ENCODE measurements at regions not wholly inside any gene's neighbourhood (a gene's known extent, or its start where the extent isn't known, plus 50 kb on each side); places are given as distances from the start of the nearest gene placed in this dataset.

GRCh38 chr17:36661047-36661666 is 59.8 kb downstream of the MRM1 start:
- Histone ChIP-seq H3K4me1 (no peaks in the 10 kb centered on the region), H3K27ac (no peak overlapping the region), H3K9ac (no peak overlapping the region), H3K4me3 (ENCODE audit: low read depth, low read length) (no peak overlapping the region), H3K9me3 (ENCODE audit: control insufficient read depth, low read length) (no peaks in the 10 kb centered on the region), H3K79me2 (no peaks in the 10 kb centered on the region), H3K4me2 (ENCODE audit: low read length) (no peak overlapping the region), H3K36me3 (ENCODE audit: control insufficient read depth, insufficient read depth, low read length) (no peaks in the 10 kb centered on the region), H2AFZ (no peak overlapping the region), H3K27me3 (ENCODE audit: control insufficient read depth, insufficient read depth, low read length) (no peaks in the 10 kb centered on the region)
- TF ChIP-seq, protein P1, sequence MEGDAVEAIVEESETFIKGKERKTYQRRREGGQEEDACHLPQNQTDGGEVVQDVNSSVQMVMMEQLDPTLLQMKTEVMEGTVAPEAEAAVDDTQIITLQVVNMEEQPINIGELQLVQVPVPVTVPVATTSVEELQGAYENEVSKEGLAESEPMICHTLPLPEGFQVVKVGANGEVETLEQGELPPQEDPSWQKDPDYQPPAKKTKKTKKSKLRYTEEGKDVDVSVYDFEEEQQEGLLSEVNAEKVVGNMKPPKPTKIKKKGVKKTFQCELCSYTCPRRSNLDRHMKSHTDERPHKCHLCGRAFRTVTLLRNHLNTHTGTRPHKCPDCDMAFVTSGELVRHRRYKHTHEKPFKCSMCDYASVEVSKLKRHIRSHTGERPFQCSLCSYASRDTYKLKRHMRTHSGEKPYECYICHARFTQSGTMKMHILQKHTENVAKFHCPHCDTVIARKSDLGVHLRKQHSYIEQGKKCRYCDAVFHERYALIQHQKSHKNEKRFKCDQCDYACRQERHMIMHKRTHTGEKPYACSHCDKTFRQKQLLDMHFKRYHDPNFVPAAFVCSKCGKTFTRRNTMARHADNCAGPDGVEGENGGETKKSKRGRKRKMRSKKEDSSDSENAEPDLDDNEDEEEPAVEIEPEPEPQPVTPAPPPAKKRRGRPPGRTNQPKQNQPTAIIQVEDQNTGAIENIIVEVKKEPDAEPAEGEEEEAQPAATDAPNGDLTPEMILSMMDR (IDR thresholded peaks at IDR 0.05): no peak

DNA sequence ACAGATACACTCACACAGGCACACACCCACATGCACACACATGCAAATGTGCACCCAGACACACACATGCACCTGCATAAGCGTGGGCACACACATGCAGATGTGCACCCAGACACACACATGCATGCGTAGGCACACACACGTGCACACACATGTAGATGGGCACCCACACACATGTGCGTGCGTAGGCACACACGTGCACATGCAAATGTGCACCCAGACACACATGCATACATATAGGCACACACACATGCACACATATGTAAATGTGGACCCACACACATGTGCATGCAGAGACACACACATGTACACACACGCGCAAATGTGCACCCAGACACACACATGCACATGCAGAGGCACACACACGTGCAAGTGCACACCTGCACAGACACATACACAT is 60.3 kb downstream of the MRM1 start:
- H3K4me1 ChIP-seq: no peaks in the 10 kb centered on the region
- no peak overlapping the region for H3K9ac ChIP-seq
- H3K9me3 ChIP-seq (ENCODE audit: control insufficient read depth, low read length): no peaks in the 10 kb centered on the region
- no peak overlapping the region for H3K4me2 ChIP-seq (ENCODE audit: low read length)
- TF ChIP-seq, protein P1 (IDR thresholded peaks at IDR 0.05): no peak
- H2AFZ ChIP-seq: no peak overlapping the region
- H3K36me3 ChIP-seq (ENCODE audit: control insufficient read depth, insufficient read depth, low read length): no peaks in the 10 kb centered on the region
- H3K79me2 ChIP-seq: no peaks in the 10 kb centered on the region
- H3K27ac ChIP-seq: no peak overlapping the region
- no peaks in the 10 kb centered on the region for H3K27me3 ChIP-seq (ENCODE audit: control insufficient read depth, insufficient read depth, low read length)
- no peak overlapping the region for H3K4me3 ChIP-seq (ENCODE audit: low read depth, low read length)

DNA sequence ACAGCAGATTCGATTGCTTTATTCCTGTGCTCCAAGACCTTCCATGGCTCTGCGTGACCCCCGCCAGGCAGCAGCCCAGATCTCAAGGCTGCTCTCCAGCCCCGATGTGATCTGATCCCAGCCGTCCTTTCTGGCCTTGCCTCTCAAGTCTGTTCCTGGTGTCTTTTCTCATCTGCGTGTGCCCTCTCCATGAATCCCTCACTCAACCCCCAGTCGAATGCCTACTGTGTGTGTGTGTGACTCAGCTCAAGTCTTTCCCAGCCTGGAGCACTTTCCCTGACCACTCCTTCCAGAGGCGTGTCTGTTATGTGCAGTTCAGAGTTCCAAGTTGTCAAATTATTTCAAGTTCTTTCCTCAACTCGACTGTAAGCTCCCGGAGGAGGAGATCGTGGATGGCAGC is 64.0 kb downstream of the MRM1 start:
- H3K79me2 ChIP-seq: no peaks in the 10 kb centered on the region
- H3K4me1 ChIP-seq: no peaks in the 10 kb centered on the region
- no peaks in the 10 kb centered on the region for H3K27me3 ChIP-seq (ENCODE audit: control insufficient read depth, insufficient read depth, low read length)
- H3K9ac ChIP-seq: no peak overlapping the region
- TF ChIP-seq, protein P1 (IDR thresholded peaks at IDR 0.05): no peak
- no peaks in the 10 kb centered on the region for H3K36me3 ChIP-seq (ENCODE audit: control insufficient read depth, insufficient read depth, low read length)
- H3K27ac ChIP-seq: no peak overlapping the region
- no peak overlapping the region for H3K4me2 ChIP-seq (ENCODE audit: low read length)
- H3K9me3 ChIP-seq (ENCODE audit: control insufficient read depth, low read length): no peaks in the 10 kb centered on the region
- H2AFZ ChIP-seq: no peak overlapping the region
- no peak overlapping the region for H3K4me3 ChIP-seq (ENCODE audit: low read depth, low read length)

DNA sequence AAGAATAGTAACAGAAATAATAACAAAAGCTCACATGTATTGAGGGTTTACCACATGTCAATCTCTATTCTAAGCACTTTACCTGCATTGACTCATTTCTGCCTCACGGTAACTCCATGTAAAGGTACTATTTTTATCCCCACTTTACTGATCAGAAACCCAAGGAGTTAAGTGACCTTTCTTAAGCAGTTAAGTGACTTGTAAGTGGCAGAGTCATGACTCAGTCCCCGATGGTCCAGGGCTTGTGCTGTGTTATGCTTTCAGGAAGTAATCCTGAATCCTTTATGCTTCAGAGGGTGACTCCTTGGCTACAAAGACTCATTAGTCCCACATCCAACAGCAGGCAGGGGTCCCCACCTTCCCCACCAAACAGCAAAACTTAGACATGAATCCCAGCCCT is 66.5 kb downstream of the MRM1 start:
- Histone ChIP-seq H3K27me3 (ENCODE audit: control insufficient read depth, insufficient read depth, low read length) (no peaks in the 10 kb centered on the region), H3K27ac (no peak overlapping the region), H3K4me2 (ENCODE audit: low read length) (no peak overlapping the region), H3K4me1 (no peaks in the 10 kb centered on the region), H3K79me2 (no peaks in the 10 kb centered on the region), H3K4me3 (ENCODE audit: low read depth, low read length) (no peak overlapping the region), H3K9ac (no peak overlapping the region), H2AFZ (no peak overlapping the region), H3K9me3 (ENCODE audit: control insufficient read depth, low read length) (no peaks in the 10 kb centered on the region), H3K36me3 (ENCODE audit: control insufficient read depth, insufficient read depth, low read length) (no peaks in the 10 kb centered on the region)
- TF ChIP-seq, protein P1 (IDR thresholded peaks at IDR 0.05): no peak

- H3K4me3 ChIP-seq (ENCODE audit: low read depth, low read length): no peak overlapping the region
- no peaks in the 10 kb centered on the region for H3K9me3 ChIP-seq (ENCODE audit: control insufficient read depth, low read length)
- no peaks in the 10 kb centered on the region for H3K27me3 ChIP-seq (ENCODE audit: control insufficient read depth, insufficient read depth, low read length)
- no peaks in the 10 kb centered on the region for H3K79me2 ChIP-seq
- no peak overlapping the region for H3K9ac ChIP-seq
- H3K4me2 ChIP-seq (ENCODE audit: low read length): no peak overlapping the region
- TF ChIP-seq, protein P1 (IDR thresholded peaks at IDR 0.05): no peak
- no peaks in the 10 kb centered on the region for H3K36me3 ChIP-seq (ENCODE audit: control insufficient read depth, insufficient read depth, low read length)
- H3K27ac ChIP-seq: no peak overlapping the region
- no peak overlapping the region for H2AFZ ChIP-seq
- no peaks in the 10 kb centered on the region for H3K4me1 ChIP-seq
Measured at GRCh38 chr17:36668824-36669223, 67.4 kb downstream of the MRM1 start.
